ENCODE measurements at regions not wholly inside any gene's neighbourhood (a gene's known extent, or its start where the extent isn't known, plus 50 kb on each side); places are given as distances from the start of the nearest gene placed in this dataset.

DNA sequence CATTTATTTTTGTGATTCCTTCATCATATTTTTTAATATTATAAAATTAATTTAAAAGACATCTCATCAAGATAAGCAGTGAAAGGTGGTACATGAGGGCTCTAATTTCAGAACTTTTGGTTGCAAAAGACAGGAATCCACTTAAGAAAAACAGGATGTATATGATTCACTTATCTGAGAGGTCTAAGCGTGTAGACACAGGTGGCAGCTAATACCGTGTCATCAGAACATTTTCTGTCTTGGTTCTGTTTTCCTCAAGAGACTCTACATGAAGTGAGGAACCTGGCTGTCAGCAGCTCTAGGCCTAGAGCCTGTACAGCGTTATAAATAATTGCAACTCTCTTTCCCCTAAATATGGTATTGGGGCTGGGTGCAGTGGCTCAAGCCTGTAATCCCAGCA, 433.7 kb upstream of the NAALADL2 start:
- Histone ChIP-seq H3K4me3 (ENCODE audit: low read depth, low read length) (no peak overlapping the region), H3K9me3 (ENCODE audit: control insufficient read depth, insufficient read depth, low read depth, low read length) (no peaks in the 10 kb centered on the region), H3K27ac (ENCODE audit: extremely low read depth, low read depth, low read length) (no peak overlapping the region), H3K4me1 (ENCODE audit: control insufficient read depth, insufficient read depth, low read length) (no peaks in the 10 kb centered on the region), H3K36me3 (ENCODE audit: control insufficient read depth in 2 of 2, insufficient read depth in 1 of 2, low read length in 2 of 2) (no peaks in the 10 kb centered on the region)
- ChIA-PET CTCF (no interaction called here), POLR2A (no interaction called here)
- TF ChIP-seq PRDM1 (tag by site-specific recombination; IDR thresholded peaks at IDR 0.05): no peak
- TF ChIP-seq ZBTB48 (tag by site-specific recombination; IDR thresholded peaks at IDR 0.05): no peak
- no peak for TF ChIP-seq KLF1 (tag by site-specific recombination; IDR thresholded peaks at IDR 0.05)
- TF ChIP-seq, protein P1, sequence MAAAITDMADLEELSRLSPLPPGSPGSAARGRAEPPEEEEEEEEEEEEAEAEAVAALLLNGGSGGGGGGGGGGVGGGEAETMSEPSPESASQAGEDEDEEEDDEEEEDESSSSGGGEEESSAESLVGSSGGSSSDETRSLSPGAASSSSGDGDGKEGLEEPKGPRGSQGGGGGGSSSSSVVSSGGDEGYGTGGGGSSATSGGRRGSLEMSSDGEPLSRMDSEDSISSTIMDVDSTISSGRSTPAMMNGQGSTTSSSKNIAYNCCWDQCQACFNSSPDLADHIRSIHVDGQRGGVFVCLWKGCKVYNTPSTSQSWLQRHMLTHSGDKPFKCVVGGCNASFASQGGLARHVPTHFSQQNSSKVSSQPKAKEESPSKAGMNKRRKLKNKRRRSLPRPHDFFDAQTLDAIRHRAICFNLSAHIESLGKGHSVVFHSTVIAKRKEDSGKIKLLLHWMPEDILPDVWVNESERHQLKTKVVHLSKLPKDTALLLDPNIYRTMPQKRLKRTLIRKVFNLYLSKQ (tag by site-specific recombination; IDR thresholded peaks at IDR 0.05; ENCODE audit: borderline replicate concordance): no peak
- no peak for TF ChIP-seq BCL11B (tag by site-specific recombination; IDR thresholded peaks at IDR 0.05; ENCODE audit: low read depth)
- TF ChIP-seq ZNF544 (tag by site-specific recombination; IDR thresholded peaks at IDR 0.05): no peak
- no peak for TF ChIP-seq ZNF558 (tag by site-specific recombination; IDR thresholded peaks at IDR 0.05)
- TF ChIP-seq, protein P2, sequence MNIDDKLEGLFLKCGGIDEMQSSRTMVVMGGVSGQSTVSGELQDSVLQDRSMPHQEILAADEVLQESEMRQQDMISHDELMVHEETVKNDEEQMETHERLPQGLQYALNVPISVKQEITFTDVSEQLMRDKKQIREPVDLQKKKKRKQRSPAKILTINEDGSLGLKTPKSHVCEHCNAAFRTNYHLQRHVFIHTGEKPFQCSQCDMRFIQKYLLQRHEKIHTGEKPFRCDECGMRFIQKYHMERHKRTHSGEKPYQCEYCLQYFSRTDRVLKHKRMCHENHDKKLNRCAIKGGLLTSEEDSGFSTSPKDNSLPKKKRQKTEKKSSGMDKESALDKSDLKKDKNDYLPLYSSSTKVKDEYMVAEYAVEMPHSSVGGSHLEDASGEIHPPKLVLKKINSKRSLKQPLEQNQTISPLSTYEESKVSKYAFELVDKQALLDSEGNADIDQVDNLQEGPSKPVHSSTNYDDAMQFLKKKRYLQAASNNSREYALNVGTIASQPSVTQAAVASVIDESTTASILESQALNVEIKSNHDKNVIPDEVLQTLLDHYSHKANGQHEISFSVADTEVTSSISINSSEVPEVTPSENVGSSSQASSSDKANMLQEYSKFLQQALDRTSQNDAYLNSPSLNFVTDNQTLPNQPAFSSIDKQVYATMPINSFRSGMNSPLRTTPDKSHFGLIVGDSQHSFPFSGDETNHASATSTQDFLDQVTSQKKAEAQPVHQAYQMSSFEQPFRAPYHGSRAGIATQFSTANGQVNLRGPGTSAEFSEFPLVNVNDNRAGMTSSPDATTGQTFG (tag by site-specific recombination; IDR thresholded peaks at IDR 0.05; ENCODE audit: borderline replicate concordance): no peak
- TF ChIP-seq, protein P3, sequence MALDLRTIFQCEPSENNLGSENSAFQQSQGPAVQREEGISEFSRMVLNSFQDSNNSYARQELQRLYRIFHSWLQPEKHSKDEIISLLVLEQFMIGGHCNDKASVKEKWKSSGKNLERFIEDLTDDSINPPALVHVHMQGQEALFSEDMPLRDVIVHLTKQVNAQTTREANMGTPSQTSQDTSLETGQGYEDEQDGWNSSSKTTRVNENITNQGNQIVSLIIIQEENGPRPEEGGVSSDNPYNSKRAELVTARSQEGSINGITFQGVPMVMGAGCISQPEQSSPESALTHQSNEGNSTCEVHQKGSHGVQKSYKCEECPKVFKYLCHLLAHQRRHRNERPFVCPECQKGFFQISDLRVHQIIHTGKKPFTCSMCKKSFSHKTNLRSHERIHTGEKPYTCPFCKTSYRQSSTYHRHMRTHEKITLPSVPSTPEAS (tag by site-specific recombination; IDR thresholded peaks at IDR 0.05): no peak
- no peak for TF ChIP-seq ZNF707 (tag by site-specific recombination; IDR thresholded peaks at IDR 0.05)
- TF ChIP-seq ZNF24 (tag by site-specific recombination; IDR thresholded peaks at IDR 0.05): no peak
- TF ChIP-seq EGR2 (tag by site-specific recombination; IDR thresholded peaks at IDR 0.05; ENCODE audit: low read depth): no peak
- TF ChIP-seq ZNF223 (tag by site-specific recombination; IDR thresholded peaks at IDR 0.05): no peak
- TF ChIP-seq OSR2 (tag by site-specific recombination; IDR thresholded peaks at IDR 0.05): no peak
- TF ChIP-seq, protein P4, sequence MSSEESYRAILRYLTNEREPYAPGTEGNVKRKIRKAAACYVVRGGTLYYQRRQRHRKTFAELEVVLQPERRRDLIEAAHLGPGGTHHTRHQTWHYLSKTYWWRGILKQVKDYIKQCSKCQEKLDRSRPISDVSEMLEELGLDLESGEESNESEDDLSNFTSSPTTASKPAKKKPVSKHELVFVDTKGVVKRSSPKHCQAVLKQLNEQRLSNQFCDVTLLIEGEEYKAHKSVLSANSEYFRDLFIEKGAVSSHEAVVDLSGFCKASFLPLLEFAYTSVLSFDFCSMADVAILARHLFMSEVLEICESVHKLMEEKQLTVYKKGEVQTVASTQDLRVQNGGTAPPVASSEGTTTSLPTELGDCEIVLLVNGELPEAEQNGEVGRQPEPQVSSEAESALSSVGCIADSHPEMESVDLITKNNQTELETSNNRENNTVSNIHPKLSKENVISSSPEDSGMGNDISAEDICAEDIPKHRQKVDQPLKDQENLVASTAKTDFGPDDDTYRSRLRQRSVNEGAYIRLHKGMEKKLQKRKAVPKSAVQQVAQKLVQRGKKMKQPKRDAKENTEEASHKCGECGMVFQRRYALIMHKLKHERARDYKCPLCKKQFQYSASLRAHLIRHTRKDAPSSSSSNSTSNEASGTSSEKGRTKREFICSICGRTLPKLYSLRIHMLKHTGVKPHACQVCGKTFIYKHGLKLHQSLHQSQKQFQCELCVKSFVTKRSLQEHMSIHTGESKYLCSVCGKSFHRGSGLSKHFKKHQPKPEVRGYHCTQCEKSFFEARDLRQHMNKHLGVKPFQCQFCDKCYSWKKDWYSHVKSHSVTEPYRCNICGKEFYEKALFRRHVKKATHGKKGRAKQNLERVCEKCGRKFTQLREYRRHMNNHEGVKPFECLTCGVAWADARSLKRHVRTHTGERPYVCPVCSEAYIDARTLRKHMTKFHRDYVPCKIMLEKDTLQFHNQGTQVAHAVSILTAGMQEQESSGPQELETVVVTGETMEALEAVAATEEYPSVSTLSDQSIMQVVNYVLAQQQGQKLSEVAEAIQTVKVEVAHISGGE (tag by site-specific recombination; conservative IDR thresholded peaks at IDR 0.05; ENCODE audit: low read depth): no peak
- TF ChIP-seq, protein P5, sequence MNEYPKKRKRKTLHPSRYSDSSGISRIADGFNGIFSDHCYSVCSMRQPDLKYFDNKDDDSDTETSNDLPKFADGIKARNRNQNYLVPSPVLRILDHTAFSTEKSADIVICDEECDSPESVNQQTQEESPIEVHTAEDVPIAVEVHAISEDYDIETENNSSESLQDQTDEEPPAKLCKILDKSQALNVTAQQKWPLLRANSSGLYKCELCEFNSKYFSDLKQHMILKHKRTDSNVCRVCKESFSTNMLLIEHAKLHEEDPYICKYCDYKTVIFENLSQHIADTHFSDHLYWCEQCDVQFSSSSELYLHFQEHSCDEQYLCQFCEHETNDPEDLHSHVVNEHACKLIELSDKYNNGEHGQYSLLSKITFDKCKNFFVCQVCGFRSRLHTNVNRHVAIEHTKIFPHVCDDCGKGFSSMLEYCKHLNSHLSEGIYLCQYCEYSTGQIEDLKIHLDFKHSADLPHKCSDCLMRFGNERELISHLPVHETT (tag by site-specific recombination; IDR thresholded peaks at IDR 0.05): no peak
- TF ChIP-seq ZNF341 (tag by site-specific recombination; IDR thresholded peaks at IDR 0.05; ENCODE audit: low read depth): no peak
- no peak for TF ChIP-seq ZNF335 (tag by site-specific recombination; conservative IDR thresholded peaks at IDR 0.05)

Data from HEK293 (cell line).